Osteoblast (primary cell): ENCODE measurements at regions not wholly inside any gene's neighbourhood (a gene's known extent, or its start where the extent isn't known, plus 50 kb on each side); places are given as distances from the start of the nearest gene placed in this dataset.

Experiments
- DNase-seq: peaks from one replicate; pipeline ENCODE4 v3.0.0; 2011; ENCODE audit warnings: low spot score, mixed read lengths; ENCODE audit not compliant: insufficient read length; ENCODE audit errors: missing footprints
- H2AFZ ChIP-seq: 2 replicates; pipeline ENCODE4 v1.6.0; 2011; ENCODE audit warnings: mild to moderate bottlenecking, low read length
- H3K27ac ChIP-seq: 2 replicates; pipeline ENCODE4 v1.5.1; 2011; ENCODE audit warnings: mild to moderate bottlenecking, low read depth, low read length, moderate library complexity
- H3K27me3 ChIP-seq: 2 replicates; pipeline ENCODE4 v1.6.0; 2012; ENCODE audit warnings: mild to moderate bottlenecking, control low read depth, inconsistent platforms, low read length, moderate library complexity; ENCODE audit not compliant: insufficient read depth
- H3K36me3 ChIP-seq: 2 replicates; pipeline ENCODE4 v1.5.1; 2011; ENCODE audit warnings: mild to moderate bottlenecking, low read length, control low read depth, moderate library complexity; ENCODE audit not compliant: insufficient read depth
- H3K4me1 ChIP-seq: 2 replicates; pipeline ENCODE4 v1.5.1; 2011; ENCODE audit warnings: mild to moderate bottlenecking, low read length, control low read depth, moderate library complexity; ENCODE audit not compliant: insufficient read depth
- H3K4me2 ChIP-seq: 2 replicates; pipeline ENCODE4 v1.6.0; 2011; ENCODE audit warnings: mild to moderate bottlenecking, low read length; ENCODE audit not compliant: insufficient read depth
- H3K4me3 ChIP-seq: fragments of 200-600 bp; sonication (generic); 3 replicates; pipeline ENCODE4 v1.5.1; 2012; ENCODE audit warnings: mild to moderate bottlenecking, low read length, inconsistent platforms; ENCODE audit not compliant: insufficient read depth
- H3K79me2 ChIP-seq: 2 replicates; pipeline ENCODE4 v1.6.0; 2012; ENCODE audit warnings: mild to moderate bottlenecking, low read length, control low read depth, inconsistent platforms; ENCODE audit not compliant: insufficient read depth
- H3K9me3 ChIP-seq: 2 replicates; pipeline ENCODE4 v1.5.1; 2011; ENCODE audit warnings: low read depth, low read length, control low read depth
- H4K20me1 ChIP-seq: 2 replicates; pipeline ENCODE4 v1.6.0; 2012; ENCODE audit warnings: mild to moderate bottlenecking, low read length, control low read depth; ENCODE audit not compliant: insufficient read depth
- TF ChIP-seq, protein P1 (sequence below): IDR thresholded peaks from 2 replicates; pipeline ENCODE4 v1.5.1; 2011; ENCODE audit warnings: mild to moderate bottlenecking, low read depth, low read length, moderate library complexity; ENCODE audit errors: extremely low read depth

DNA sequence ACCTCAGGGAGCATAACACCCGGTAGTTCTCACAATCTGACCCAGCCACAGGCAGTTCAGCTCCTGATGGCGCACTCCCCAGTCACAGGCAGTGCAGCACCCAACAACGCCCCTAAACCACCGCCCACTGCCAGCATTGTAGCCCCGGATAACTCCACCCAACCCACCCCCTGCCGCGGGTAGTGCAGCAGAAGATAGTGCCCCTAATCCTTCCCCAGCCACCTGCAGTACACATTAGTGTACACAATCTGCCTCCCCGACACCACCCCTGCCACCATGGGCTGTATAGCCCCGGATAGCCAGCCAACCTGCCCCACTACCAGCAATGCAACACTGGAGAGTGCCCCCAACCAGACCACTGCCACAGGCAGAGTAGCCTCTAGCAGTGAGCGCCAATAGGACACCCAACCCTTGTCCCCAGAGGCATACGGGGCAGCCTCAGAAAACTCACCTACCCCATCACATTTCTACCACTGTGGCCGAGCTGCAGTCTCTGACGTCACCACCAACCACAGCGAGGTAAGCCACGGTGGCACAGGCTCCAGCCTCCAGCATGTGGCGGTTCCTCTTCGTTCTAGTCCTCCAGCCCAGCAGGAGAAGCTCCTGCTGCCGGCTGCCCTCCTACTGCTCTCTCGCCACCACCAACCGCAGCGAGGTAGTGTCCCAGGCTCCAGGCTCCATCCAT, 877.3 kb downstream of the KCNJ18 start:
- Histone ChIP-seq H3K36me3 (no peaks in the 10 kb centered on the region), H3K4me3 (no peak overlapping the region), H3K4me1 (no peaks in the 10 kb centered on the region), H4K20me1 (no peaks in the 10 kb centered on the region), H3K27me3 (no peaks in the 10 kb centered on the region), H2AFZ (no peak overlapping the region), H3K4me2 (no peak overlapping the region), H3K79me2 (no peaks in the 10 kb centered on the region), H3K27ac (no peak overlapping the region), H3K9me3 (no peaks in the 10 kb centered on the region)
- peak; percentile 4 for DNase-seq
- TF ChIP-seq, protein P1, sequence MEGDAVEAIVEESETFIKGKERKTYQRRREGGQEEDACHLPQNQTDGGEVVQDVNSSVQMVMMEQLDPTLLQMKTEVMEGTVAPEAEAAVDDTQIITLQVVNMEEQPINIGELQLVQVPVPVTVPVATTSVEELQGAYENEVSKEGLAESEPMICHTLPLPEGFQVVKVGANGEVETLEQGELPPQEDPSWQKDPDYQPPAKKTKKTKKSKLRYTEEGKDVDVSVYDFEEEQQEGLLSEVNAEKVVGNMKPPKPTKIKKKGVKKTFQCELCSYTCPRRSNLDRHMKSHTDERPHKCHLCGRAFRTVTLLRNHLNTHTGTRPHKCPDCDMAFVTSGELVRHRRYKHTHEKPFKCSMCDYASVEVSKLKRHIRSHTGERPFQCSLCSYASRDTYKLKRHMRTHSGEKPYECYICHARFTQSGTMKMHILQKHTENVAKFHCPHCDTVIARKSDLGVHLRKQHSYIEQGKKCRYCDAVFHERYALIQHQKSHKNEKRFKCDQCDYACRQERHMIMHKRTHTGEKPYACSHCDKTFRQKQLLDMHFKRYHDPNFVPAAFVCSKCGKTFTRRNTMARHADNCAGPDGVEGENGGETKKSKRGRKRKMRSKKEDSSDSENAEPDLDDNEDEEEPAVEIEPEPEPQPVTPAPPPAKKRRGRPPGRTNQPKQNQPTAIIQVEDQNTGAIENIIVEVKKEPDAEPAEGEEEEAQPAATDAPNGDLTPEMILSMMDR, result no peak

DNA sequence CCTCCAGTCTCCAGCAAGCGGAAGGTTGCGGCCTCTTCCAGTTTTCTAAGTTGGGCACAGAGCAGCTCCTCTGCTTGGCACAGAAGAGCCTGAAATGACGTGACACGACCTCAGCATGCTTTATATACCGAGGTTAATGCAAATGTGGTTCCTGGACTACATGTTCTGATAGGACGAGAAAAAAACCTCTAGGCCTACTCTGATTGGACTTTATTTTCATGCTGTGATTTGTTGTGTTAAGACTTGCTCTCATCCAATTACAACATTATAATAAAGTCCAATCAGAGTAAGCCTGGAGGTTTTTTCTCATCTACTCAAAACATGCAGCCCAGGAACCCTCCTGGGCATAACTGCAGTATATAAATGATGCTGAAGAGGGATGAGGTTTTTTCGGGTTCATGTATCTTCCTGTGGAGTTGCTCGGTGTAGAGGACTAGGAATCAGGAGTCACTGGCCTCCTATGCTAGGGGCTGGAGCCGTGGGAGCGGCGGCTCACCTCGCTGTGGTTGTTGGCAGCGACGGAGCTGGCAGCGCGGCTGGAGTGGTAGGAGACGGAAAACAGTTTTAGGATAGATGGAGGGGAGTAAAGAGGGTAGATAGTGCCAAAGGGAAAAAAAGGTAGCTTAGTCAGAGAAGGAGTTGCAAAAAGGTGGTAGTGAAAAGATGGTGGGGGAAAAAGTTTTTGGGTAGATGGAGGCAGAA, 878.0 kb downstream of the KCNJ18 start:
- H3K79me2 ChIP-seq, result no peaks in the 10 kb centered on the region
- H3K4me3 ChIP-seq, result no peak overlapping the region
- H4K20me1 ChIP-seq, result no peaks in the 10 kb centered on the region
- no peak overlapping the region for H2AFZ ChIP-seq
- no peaks in the 10 kb centered on the region for H3K4me1 ChIP-seq
- DNase-seq, result peak; percentile 21
- TF ChIP-seq, protein P1, result no peak
- no peaks in the 10 kb centered on the region for H3K9me3 ChIP-seq
- no peak overlapping the region for H3K4me2 ChIP-seq
- no peaks in the 10 kb centered on the region for H3K27me3 ChIP-seq
- H3K36me3 ChIP-seq, result no peaks in the 10 kb centered on the region
- no peak overlapping the region for H3K27ac ChIP-seq

DNA sequence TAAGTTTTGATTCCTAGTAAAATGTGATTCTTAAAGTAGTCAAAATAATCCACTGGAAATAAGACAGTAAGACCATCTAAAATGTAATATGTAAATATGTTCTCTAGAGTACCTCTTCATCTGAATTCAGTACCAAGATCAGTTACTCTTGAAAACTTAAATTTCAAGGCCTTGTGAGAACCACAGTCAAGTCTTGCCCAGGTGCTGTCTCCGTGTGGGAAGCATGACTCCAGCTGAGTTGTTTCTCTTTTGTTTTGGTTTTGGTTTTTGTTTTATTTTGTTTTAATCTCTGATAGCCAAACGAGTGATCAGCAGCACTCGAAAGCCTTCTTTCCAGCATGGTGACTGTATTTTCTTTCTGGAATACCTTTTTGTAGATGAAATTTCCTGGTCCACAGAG, 907.0 kb downstream of the KCNJ18 start:
- Histone ChIP-seq H3K27ac (no peak overlapping the region), H3K9me3 (no peaks in the 10 kb centered on the region), H3K4me3 (no peak overlapping the region), H3K4me1 (no peaks in the 10 kb centered on the region), H4K20me1 (no peaks in the 10 kb centered on the region), H3K79me2 (no peaks in the 10 kb centered on the region), H2AFZ (no peak overlapping the region), H3K36me3 (no peaks in the 10 kb centered on the region), H3K27me3 (no peaks in the 10 kb centered on the region), H3K4me2 (no peak overlapping the region)
- DNase-seq, result no peak
- TF ChIP-seq, protein P1, result no peak

DNA sequence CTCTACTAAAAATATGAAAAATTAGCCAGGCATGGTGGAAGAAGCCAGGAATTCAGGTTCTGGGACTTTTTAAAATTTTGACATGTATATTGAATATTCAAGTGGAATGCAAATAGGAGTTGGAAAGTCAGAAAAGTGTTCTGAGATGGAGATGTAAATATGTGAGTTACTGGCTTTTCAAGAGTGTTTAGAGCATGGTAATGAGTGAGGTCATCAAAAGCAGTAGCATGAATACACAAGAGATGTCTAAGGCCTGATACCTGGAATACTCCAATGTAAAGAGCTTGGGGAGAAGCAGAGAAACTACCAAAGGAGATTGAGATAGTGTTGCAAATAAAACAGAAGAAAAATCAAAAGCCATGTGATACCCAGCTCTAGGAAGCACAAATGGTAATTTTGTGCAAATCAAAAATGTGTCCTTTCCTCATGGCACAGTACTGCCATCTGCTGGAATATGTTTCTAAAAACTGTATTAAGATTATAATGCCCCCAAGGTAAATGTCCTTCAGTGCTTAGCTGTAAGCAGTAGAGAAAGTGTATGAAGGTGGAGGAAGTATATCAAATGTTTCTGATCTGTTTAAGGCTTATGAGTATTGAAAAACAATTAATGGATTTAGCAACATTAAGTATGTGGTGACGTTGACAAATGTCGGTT, 908.4 kb downstream of the KCNJ18 start:
- no peak overlapping the region for H3K4me2 ChIP-seq
- no peak for DNase-seq
- TF ChIP-seq, protein P1, result peak; percentile 11

More for the DNA sequence above, 908.4 kb downstream of the KCNJ18 start:
- Histone ChIP-seq H3K4me3 (no peak overlapping the region), H3K79me2 (no peaks in the 10 kb centered on the region), H2AFZ (no peak overlapping the region), H3K27me3 (no peaks in the 10 kb centered on the region), H3K9me3 (no peaks in the 10 kb centered on the region), H4K20me1 (no peaks in the 10 kb centered on the region), H3K27ac (no peak overlapping the region), H3K4me1 (no peaks in the 10 kb centered on the region), H3K36me3 (no peaks in the 10 kb centered on the region)
